GM19023 (cell line): ENCODE measurements at regions not wholly inside any gene's neighbourhood (a gene's known extent, or its start where the extent isn't known, plus 50 kb on each side); places are given as distances from the start of the nearest gene placed in this dataset.

Experiments
- ATAC-seq: cut with Tn5 transposase; IDR thresholded peaks from one replicate; pipeline ENCODE4 v1.9.1; 2021; ENCODE audit warnings: mild to moderate bottlenecking, moderate library complexity; ENCODE audit not compliant: unreplicated experiment

DNA sequence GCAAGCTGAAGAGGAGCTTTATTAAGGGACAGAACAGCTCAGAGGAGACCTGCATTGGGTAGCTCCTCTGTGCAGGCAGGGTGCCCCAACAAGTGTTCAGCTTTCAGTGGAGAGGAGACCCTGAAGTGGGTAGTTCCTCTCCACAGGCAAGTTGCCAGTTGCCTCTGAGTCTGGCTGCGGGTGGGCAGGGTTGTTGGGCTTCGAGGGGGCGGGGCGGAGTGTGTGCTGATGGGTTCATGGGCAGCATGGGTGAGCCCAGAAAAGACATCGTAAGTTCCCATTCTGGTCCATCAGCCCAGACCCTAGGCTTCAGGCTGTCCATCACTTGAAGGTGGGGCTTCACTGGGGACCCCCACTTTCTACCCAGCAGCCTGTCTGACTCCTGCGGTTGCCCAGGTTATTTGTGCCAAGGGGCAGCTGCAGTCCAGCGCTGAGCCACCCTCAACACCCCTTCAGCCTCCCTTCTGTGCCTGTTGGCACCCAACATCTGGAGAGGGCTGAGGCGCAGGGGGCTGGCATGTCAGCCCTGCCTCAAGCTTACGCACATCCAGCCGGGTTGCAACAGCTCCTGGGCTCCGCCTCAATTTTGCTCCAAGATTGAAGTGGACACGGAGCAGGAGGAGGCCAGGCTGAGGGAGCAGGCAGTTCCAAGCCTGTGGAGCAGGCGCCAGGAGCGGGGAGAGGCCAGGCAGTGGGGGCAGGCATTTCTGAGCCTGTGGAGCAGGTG is 350.5 kb upstream of the PCDH20 start:
- ATAC-seq, result no peak

- no peak for ATAC-seq
Measured at GRCh38 chr13:61765181-61765742, 349.6 kb upstream of the PCDH20 start.

GRCh38 chr13:61761690-61762089 is 346.0 kb upstream of the PCDH20 start:
- ATAC-seq, result no peak

DNA sequence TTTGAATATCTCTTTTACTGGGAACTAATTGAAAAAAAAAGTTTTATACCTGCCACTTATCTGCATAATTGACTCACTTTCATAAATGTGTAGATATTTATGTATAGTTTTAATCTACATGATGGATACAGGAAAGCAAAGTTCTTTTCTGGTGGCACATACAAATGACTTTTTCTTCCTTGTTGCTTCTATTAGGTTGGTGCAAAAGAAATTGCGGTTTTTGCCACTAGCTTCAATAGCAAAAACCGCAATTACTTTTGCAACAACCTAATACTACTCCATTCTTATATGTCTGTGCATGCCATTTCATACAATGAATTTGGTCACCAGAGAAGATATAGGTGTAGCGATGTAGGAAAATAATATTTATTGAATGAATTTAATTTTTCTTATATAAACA is 344.5 kb upstream of the PCDH20 start:
- no peak for ATAC-seq

- ATAC-seq, result no peak
Measured at GRCh38 chr13:61756031-61756430, 340.4 kb upstream of the PCDH20 start.

DNA sequence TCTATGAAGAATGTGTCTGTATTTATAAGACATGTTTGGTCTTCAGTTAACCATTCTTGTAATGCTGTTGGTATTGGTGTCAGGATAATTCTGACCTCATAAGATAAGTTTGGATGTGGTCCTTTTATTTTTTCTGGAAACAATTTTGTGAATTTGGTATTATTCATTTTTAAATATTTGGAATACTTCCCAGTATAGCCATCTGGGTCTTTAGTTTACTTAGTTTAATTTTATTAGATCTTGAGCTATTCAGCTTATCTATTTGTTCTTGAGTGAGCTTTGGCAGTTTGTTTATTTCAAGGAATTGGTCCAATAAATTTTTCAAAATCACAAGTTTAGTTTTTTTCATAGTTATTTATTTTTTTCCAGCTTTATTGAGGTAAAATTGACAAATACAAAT is 335.4 kb upstream of the PCDH20 start:
- ATAC-seq, result no peak

GRCh38 chr13:61738236-61738750 is 322.6 kb upstream of the PCDH20 start:
- no peak for ATAC-seq

DNA sequence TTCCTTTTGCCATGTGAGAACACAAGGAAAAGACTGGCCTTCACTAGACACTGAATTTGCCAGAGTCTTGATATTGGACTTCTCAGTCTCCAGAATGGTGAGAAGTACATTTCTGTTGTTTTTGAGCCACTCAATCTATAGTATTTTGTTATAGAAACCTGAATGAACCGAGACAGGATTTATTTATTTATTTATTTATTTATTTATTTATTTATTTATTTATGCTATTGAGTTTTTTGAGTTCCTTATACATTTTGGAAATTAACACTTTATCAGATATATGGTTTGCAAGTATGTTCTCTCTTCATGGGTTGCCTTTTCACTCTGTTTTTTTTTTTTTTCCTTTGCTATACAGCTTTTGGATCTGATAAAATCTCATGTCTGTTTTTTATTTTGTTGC is 319.0 kb upstream of the PCDH20 start:
- no peak for ATAC-seq

GRCh38 chr13:61728471-61728870 is 312.8 kb upstream of the PCDH20 start:
- ATAC-seq, result no peak

- ATAC-seq, result no peak
Measured at GRCh38 chr13:61727767-61728166, 312.1 kb upstream of the PCDH20 start.

GRCh38 chr13:61725806-61726205 is 310.2 kb upstream of the PCDH20 start:
- no peak for ATAC-seq

- no peak for ATAC-seq
Measured at GRCh38 chr13:61722119-61722518, 306.5 kb upstream of the PCDH20 start.

- no peak for ATAC-seq
Measured at GRCh38 chr13:61712621-61713020, 297.0 kb upstream of the PCDH20 start.

DNA sequence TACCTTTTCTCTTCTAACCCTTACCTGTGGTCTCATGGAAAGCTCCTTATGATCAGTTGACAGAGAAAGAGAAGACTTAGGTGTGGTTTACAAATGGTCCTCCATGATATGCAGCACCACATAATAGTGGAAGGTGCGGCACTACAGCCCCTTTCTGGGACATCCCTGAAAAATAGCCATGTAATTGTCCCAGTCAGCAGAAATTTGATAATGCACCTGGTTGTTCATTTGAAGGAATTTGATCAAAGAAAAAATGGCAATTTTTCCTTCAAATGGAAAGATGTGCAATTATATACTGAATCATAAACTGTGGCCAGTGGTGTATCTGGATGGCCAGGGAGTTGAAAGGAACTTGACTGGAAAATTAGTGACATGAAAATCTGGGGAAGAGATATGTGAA is 293.6 kb upstream of the PCDH20 start:
- ATAC-seq, result no peak

DNA sequence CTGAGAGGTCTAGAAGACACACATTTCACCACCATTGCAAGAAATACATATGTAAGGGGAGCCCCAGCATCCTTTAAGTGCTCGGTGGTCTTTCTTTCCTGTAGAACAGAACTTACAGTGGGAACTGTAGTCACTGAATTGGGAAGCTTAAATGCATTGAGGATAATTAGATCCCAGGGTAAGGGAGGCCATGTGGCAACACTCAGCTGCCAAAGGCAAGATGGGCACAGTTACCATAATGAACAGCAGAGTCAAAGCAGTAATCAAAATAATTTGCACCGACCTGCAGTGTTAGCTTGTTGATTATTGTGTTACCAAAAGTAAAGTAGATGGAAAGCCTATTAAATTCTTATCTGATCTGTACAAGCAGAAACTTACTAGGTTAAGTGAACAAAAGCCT is 291.2 kb upstream of the PCDH20 start:
- ATAC-seq, result no peak

- no peak for ATAC-seq
Measured at GRCh38 chr13:61700620-61701019, 285.0 kb upstream of the PCDH20 start.

DNA sequence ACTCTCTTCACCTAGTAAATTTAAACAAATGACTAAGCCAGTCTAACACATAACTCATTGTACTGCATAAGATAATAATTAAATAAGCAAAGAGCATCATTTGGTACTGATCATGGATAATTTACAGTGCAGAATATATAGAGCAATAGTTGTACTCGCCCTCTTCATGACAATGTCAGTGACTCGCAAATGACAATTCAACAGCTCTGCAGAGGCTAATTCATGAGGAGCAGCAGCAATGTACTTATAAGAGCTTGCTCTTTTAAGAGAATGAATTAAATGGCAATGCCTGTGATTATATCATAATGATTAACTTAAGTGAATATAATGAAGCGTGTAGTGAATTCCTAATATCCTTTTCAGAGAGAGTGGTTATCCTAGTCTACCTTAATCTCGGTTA is 284.5 kb upstream of the PCDH20 start:
- no peak for ATAC-seq

GRCh38 chr13:61696676-61697075 is 281.0 kb upstream of the PCDH20 start:
- ATAC-seq, result no peak

DNA sequence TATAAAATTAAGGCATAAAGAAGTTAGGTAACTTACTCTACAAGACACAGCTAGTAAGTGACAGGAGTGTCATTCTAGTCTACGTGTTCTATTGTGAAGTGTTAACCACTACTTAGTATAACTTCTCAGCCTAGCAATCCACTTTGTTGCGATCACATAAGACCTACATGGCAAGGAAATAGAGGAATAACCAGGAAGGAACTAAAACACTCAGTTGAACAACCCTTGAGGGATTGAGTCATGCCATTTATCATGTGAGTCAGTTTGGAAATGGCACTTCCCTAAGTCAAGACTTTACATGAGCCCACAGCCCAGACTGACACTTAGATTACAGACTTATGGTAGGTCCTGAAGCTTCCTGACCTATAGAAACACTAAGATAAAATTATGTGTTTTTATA is 279.5 kb upstream of the PCDH20 start:
- no peak for ATAC-seq

DNA sequence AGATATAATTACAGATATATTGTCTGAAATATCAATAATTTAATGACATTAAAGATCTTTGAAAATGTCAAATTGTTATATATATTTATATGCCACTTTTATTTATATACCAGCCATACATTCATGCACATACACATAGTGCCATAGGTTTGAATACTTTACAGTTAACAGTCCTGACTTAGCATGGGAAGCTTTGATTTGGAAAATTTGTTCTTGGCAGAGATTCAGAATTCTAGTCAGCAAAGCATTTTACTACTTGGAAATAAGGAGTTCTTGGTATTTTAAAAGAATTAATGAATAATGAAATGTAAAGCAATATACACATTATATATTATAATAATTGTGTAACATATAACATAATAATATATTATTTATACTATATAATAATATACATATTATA is 277.0 kb upstream of the PCDH20 start:
- ATAC-seq, result no peak

- ATAC-seq, result no peak
Measured at GRCh38 chr13:61685682-61686012, 270.0 kb upstream of the PCDH20 start.

DNA sequence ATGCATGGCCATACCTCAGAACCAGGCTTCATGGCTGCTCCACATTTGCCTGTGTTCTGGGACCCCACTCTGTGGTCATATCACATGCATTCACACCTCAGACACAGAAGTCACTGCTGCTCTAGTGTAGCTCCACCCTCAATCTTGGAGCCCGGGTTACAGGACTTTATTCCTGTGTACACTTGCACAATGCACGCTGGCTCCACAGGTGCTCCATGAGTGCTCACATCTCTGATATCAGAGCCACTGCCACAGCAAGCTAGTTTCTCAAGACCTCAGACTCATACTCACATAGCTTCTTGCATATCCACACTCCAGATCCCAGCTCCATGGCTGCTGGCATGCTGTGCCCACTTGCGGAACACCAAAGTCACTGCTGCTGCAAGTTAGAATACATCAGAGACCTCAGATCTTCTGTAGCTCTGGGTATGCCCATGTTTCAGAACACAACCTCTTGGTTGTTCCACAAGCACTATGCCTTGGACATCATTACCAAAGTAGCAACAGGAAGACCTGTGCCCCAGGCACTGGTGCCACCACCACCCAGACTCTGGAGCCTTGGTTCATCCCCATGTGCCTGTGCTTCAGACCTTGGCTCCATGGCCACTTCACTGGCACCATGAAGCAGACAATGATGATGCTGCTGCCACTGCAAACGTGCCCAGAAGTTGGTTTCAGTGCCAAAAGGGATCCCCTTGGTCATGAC is 269.5 kb upstream of the PCDH20 start:
- ATAC-seq, result no peak
